ENCODE measurements at regions not wholly inside any gene's neighbourhood (a gene's known extent, or its start where the extent isn't known, plus 50 kb on each side); places are given as distances from the start of the nearest gene placed in this dataset.
A peak's percentile ranks its signal among the peaks of the same experiment; 100 is the strongest.

DNA sequence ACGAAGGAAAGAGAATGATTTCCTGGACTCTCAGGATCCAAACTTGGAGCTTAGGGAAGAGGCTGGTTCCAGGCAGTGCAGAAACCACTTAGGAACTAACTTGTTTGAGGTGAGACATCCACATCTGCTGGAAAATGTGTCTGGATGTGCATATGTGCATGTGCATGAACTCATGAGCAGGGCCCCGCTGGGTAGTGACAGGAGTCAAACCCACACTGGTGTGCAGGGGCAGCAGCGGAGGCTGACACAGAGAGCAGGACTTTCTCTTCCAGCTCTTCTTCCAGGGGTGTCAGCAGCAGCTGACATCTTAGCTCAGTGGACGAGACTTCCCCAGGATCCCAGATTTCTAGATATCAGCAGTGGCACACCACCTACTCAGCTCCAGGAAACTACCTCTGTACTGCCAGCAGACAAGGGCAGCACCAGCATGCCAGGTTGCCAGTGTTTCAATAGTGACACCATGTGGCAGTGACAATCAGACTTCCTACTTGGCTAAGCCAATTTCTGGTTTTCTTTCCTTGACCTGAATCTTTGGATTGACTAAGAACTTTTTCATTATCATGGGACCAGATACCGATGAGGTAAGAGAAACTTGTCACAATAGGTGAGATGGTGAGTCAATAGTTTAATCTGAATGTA, 227.5 kb upstream of the ZC3H12C start:
- Mint-ChIP-seq H3K36me3 (ENCODE audit: low read depth) (no peaks in the 10 kb centered on the region), H3K27me3 (ENCODE audit: low read depth, poor library complexity) (no peaks in the 10 kb centered on the region), H3K9me3 (no peaks in the 10 kb centered on the region), H3K4me3 (no peak overlapping the region), H3K27ac (no peak overlapping the region), H3K4me1 (peaks cover 22% of the 10 kb centered on the region)
- TF ChIP-seq, protein P1, sequence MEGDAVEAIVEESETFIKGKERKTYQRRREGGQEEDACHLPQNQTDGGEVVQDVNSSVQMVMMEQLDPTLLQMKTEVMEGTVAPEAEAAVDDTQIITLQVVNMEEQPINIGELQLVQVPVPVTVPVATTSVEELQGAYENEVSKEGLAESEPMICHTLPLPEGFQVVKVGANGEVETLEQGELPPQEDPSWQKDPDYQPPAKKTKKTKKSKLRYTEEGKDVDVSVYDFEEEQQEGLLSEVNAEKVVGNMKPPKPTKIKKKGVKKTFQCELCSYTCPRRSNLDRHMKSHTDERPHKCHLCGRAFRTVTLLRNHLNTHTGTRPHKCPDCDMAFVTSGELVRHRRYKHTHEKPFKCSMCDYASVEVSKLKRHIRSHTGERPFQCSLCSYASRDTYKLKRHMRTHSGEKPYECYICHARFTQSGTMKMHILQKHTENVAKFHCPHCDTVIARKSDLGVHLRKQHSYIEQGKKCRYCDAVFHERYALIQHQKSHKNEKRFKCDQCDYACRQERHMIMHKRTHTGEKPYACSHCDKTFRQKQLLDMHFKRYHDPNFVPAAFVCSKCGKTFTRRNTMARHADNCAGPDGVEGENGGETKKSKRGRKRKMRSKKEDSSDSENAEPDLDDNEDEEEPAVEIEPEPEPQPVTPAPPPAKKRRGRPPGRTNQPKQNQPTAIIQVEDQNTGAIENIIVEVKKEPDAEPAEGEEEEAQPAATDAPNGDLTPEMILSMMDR (IDR thresholded peaks at IDR 0.05), result no peak
- DNase-seq, result no peak

- Mint-ChIP-seq H3K27me3 (ENCODE audit: low read depth, poor library complexity) (no peaks in the 10 kb centered on the region), H3K4me1 (peaks cover 22% of the 10 kb centered on the region), H3K36me3 (ENCODE audit: low read depth) (peaks cover 9% of the 10 kb centered on the region), H3K9me3 (peaks cover 15% of the 10 kb centered on the region), H3K4me3 (no peak overlapping the region), H3K27ac (no peak overlapping the region)
- TF ChIP-seq, protein P1 (IDR thresholded peaks at IDR 0.05), result no peak
- DNase-seq, result no peak
Measured at GRCh38 chr11:109867784-109868183, 225.4 kb upstream of the ZC3H12C start.

- Mint-ChIP-seq H3K4me3 (no peak overlapping the region), H3K4me1 (peaks cover 13% of the 10 kb centered on the region), H3K9me3 (peaks cover 23% of the 10 kb centered on the region), H3K27ac (no peak overlapping the region), H3K36me3 (ENCODE audit: low read depth) (peaks cover 9% of the 10 kb centered on the region), H3K27me3 (ENCODE audit: low read depth, poor library complexity) (no peaks in the 10 kb centered on the region)
- TF ChIP-seq, protein P1 (IDR thresholded peaks at IDR 0.05), result no peak
- no peak for DNase-seq
Measured at GRCh38 chr11:109869536-109869935, 223.7 kb upstream of the ZC3H12C start.

- H3K27ac Mint-ChIP-seq, result no peak overlapping the region
- TF ChIP-seq, protein P1 (IDR thresholded peaks at IDR 0.05), result no peak
- H3K36me3 Mint-ChIP-seq (ENCODE audit: low read depth), result peaks cover 9% of the 10 kb centered on the region
- H3K4me1 Mint-ChIP-seq, result peaks cover 7% of the 10 kb centered on the region
- H3K27me3 Mint-ChIP-seq (ENCODE audit: low read depth, poor library complexity), result no peaks in the 10 kb centered on the region
- H3K4me3 Mint-ChIP-seq, result no peak overlapping the region
- H3K9me3 Mint-ChIP-seq, result peaks cover 23% of the 10 kb centered on the region
- DNase-seq, result no peak
Measured at GRCh38 chr11:109870297-109870696, 222.9 kb upstream of the ZC3H12C start.

- H3K36me3 Mint-ChIP-seq (ENCODE audit: low read depth), result peaks cover 3% of the 10 kb centered on the region
- TF ChIP-seq, protein P1 (IDR thresholded peaks at IDR 0.05), result no peak
- peak; percentile 7 for DNase-seq
- peak overlapping the region; percentile 27 for H3K27ac Mint-ChIP-seq
- H3K27me3 Mint-ChIP-seq (ENCODE audit: low read depth, poor library complexity), result no peaks in the 10 kb centered on the region
- no peak overlapping the region for H3K4me3 Mint-ChIP-seq
- H3K9me3 Mint-ChIP-seq, result peaks cover 20% of the 10 kb centered on the region
- H3K4me1 Mint-ChIP-seq, result peaks cover 9% of the 10 kb centered on the region
Measured at GRCh38 chr11:109877043-109877442, 216.1 kb upstream of the ZC3H12C start.

GRCh38 chr11:109884501-109884900, 208.7 kb upstream of the ZC3H12C start:
- Mint-ChIP-seq H3K27ac (peak overlapping the region; percentile 27), H3K4me3 (no peak overlapping the region), H3K27me3 (ENCODE audit: low read depth, poor library complexity) (no peaks in the 10 kb centered on the region), H3K36me3 (ENCODE audit: low read depth) (no peaks in the 10 kb centered on the region), H3K9me3 (peaks cover 9% of the 10 kb centered on the region), H3K4me1 (peaks cover 7% of the 10 kb centered on the region)
- TF ChIP-seq, protein P1 (IDR thresholded peaks at IDR 0.05), result no peak
- no peak for DNase-seq
